ENCODE measurements at regions not wholly inside any gene's neighbourhood (a gene's known extent, or its start where the extent isn't known, plus 50 kb on each side); places are given as distances from the start of the nearest gene placed in this dataset.

GRCh38 chr5:123943151-123943550, 431.2 kb downstream of the CSNK1G3 start:
- Histone ChIP-seq H2AFZ (ENCODE audit: low read depth) (no peak overlapping the region), H3K79me2 (ENCODE audit: insufficient read depth) (no peaks in the 10 kb centered on the region), H3K4me3 (ENCODE audit: low read depth in 2 of 2, low read length in 1 of 2) (no peak overlapping the region), H3K4me2 (no peak overlapping the region), H3K27ac (ENCODE audit: low read depth in 2 of 2, low read length in 1 of 2) (no peak overlapping the region), H3K4me1 (ENCODE audit: control insufficient read depth in 1 of 2, insufficient read depth in 2 of 2, low read depth in 1 of 2, low read length in 1 of 2) (no peaks in the 10 kb centered on the region), H3K27me3 (ENCODE audit: insufficient read depth) (no peaks in the 10 kb centered on the region), H3K36me3 (replicated peaks in 1 of 2; ENCODE audit: control insufficient read depth in 1 of 2, insufficient read depth in 2 of 2, low read length in 1 of 2) (no peaks in the 10 kb centered on the region), H3K9me2 (no peaks in the 10 kb centered on the region), H3K9ac (no peak overlapping the region), H3K9me3 (no peaks in the 10 kb centered on the region), H4K20me1 (ENCODE audit: insufficient read depth) (no peaks in the 10 kb centered on the region), H3F3A (replicated peaks; ENCODE audit: insufficient read depth) (no peaks in the 10 kb centered on the region)
- POLR2A ChIA-PET, result no interaction called here
- CTCF ChIA-PET, result no interaction called here
- DNase-seq, result no peak
- TF ChIP-seq ZBTB33 (IDR thresholded peaks at IDR 0.05; ENCODE audit: borderline replicate concordance, low read depth) (no peak), EZH2phosphoT487 (IDR thresholded peaks at IDR 0.05; ENCODE audit: borderline replicate concordance, low read depth) (no peak), RFX5 (IDR thresholded peaks at IDR 0.05; ENCODE audit: low read length) (no peak), MEF2A (IDR thresholded peaks at IDR 0.05; ENCODE audit: borderline replicate concordance, low read depth) (no peak), FOXM1 (IDR thresholded peaks at IDR 0.05; ENCODE audit: low read depth) (no peak), NFIC (IDR thresholded peaks at IDR 0.05; ENCODE audit: borderline replicate concordance) (no peak), FOSL2 (IDR thresholded peaks at IDR 0.05; ENCODE audit: borderline replicate concordance, low read depth) (no peak), TEAD4 (IDR thresholded peaks at IDR 0.05; ENCODE audit: borderline replicate concordance, insufficient read depth) (no peak), TCF12 (IDR thresholded peaks at IDR 0.05) (no peak), YY1 (IDR thresholded peaks at IDR 0.05; ENCODE audit: low read depth) (no peak)

GRCh38 chr5:123940416-123940815, 428.4 kb downstream of the CSNK1G3 start:
- no peak overlapping the region for H2AFZ ChIP-seq (ENCODE audit: low read depth)
- H3K9ac ChIP-seq, result no peak overlapping the region
- no peaks in the 10 kb centered on the region for H3K79me2 ChIP-seq (ENCODE audit: insufficient read depth)
- H3K4me1 ChIP-seq (ENCODE audit: control insufficient read depth in 1 of 2, insufficient read depth in 2 of 2, low read depth in 1 of 2, low read length in 1 of 2), result no peaks in the 10 kb centered on the region
- no peak for DNase-seq
- H3K9me3 ChIP-seq, result peaks cover 9% of the 10 kb centered on the region; the same call in 1 of the 2 replicates
- TF ChIP-seq GABPA (IDR thresholded peaks at IDR 0.05; ENCODE audit: low read depth) (no peak), YY1 (IDR thresholded peaks at IDR 0.05; ENCODE audit: low read depth) (no peak), TCF12 (IDR thresholded peaks at IDR 0.05) (no peak), EZH2phosphoT487 (IDR thresholded peaks at IDR 0.05; ENCODE audit: borderline replicate concordance, low read depth) (no peak), JUND (IDR thresholded peaks at IDR 0.05) (no peak), CHD2 (IDR thresholded peaks at IDR 0.05; ENCODE audit: low read length, partially characterized antibody) (no peak), RAD21 (IDR thresholded peaks at IDR 0.05; ENCODE audit: low read length) (no peak), MEF2A (IDR thresholded peaks at IDR 0.05; ENCODE audit: borderline replicate concordance, low read depth) (no peak), RXRA (IDR thresholded peaks at IDR 0.05; ENCODE audit: borderline replicate concordance, low read depth) (no peak), FOXJ3 (CRISPR knock-in tag; IDR thresholded peaks at IDR 0.05) (no peak), GATA2 (CRISPR knock-in tag; IDR thresholded peaks at IDR 0.05) (no peak), NFIC (IDR thresholded peaks at IDR 0.05; ENCODE audit: borderline replicate concordance) (no peak), TAF1 (IDR thresholded peaks at IDR 0.05; ENCODE audit: borderline replicate concordance, low read depth, low read length) (no peak), FOXM1 (IDR thresholded peaks at IDR 0.05; ENCODE audit: low read depth) (no peak), MAX (IDR thresholded peaks at IDR 0.05; ENCODE audit: low read depth) (no peak)
- no peaks in the 10 kb centered on the region for H3K9me2 ChIP-seq
- H3K36me3 ChIP-seq (replicated peaks in 1 of 2; ENCODE audit: control insufficient read depth in 1 of 2, insufficient read depth in 2 of 2, low read length in 1 of 2), result no peaks in the 10 kb centered on the region
- no peaks in the 10 kb centered on the region for H3F3A ChIP-seq (replicated peaks; ENCODE audit: insufficient read depth)
- H4K20me1 ChIP-seq (ENCODE audit: insufficient read depth), result no peaks in the 10 kb centered on the region
- ChIA-PET POLR2A (no interaction called here), CTCF (no interaction called here)
- H3K27me3 ChIP-seq (ENCODE audit: insufficient read depth), result no peaks in the 10 kb centered on the region
- H3K4me2 ChIP-seq, result no peak overlapping the region
- no peak overlapping the region for H3K4me3 ChIP-seq (ENCODE audit: low read depth in 2 of 2, low read length in 1 of 2)
- no peak overlapping the region for H3K27ac ChIP-seq (ENCODE audit: low read depth in 2 of 2, low read length in 1 of 2)

Data from SK-N-SH (cell line).